ENCODE measurements at regions not wholly inside any gene's neighbourhood (a gene's known extent, or its start where the extent isn't known, plus 50 kb on each side); places are given as distances from the start of the nearest gene placed in this dataset.

DNA sequence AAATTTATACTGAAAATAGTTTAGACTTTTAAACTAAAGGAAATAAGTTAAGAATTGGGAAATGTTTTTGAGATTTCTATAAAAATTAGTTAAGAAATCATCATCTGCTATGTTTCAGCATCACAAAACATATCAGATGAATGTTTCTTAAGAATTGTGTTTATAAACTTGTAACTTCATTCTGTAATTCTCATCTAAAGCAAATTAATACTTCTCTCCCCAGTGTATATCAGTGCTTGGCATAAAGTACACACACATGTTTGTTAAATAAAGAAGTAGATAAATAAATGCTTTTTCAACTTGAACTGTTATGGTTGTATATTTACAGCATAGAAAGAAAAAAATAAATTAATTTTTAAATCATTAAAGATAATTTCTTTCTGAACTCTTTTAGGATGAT, 245.9 kb upstream of the SLITRK3 start:
- TF ChIP-seq, protein P1, sequence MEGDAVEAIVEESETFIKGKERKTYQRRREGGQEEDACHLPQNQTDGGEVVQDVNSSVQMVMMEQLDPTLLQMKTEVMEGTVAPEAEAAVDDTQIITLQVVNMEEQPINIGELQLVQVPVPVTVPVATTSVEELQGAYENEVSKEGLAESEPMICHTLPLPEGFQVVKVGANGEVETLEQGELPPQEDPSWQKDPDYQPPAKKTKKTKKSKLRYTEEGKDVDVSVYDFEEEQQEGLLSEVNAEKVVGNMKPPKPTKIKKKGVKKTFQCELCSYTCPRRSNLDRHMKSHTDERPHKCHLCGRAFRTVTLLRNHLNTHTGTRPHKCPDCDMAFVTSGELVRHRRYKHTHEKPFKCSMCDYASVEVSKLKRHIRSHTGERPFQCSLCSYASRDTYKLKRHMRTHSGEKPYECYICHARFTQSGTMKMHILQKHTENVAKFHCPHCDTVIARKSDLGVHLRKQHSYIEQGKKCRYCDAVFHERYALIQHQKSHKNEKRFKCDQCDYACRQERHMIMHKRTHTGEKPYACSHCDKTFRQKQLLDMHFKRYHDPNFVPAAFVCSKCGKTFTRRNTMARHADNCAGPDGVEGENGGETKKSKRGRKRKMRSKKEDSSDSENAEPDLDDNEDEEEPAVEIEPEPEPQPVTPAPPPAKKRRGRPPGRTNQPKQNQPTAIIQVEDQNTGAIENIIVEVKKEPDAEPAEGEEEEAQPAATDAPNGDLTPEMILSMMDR (IDR thresholded peaks at IDR 0.05): no peak
- TF ChIP-seq POLR2A (IDR thresholded peaks at IDR 0.05): no peak

All from right lobe of liver (tissue), 4 donors.